Keratinocyte (primary cell): ENCODE measurements at regions not wholly inside any gene's neighbourhood (a gene's known extent, or its start where the extent isn't known, plus 50 kb on each side); places are given as distances from the start of the nearest gene placed in this dataset.

ENCODE experiments used
- DNase-seq: peaks from one replicate; pipeline ENCODE4 v3.0.0-alpha.2; 2011; ENCODE audit warnings: low read depth, missing footprints, low spot score
- FAIRE-seq: peaks from 2 replicates; lab custom pipeline; 2011; peaks lifted over from hg19 to GRCh38; lab: Jason Lieb, UNC
- H2AFZ ChIP-seq: 2 replicates; pipeline ENCODE4 v1.6.0; 2012; ENCODE audit warnings: low read length, control low read depth, inconsistent platforms; ENCODE audit not compliant: control insufficient read depth
- H3K27ac ChIP-seq: 2 replicates; pipeline ENCODE4 v1.5.1; 2011; ENCODE audit warnings: low read length; ENCODE audit not compliant: control insufficient read depth, insufficient read depth
- H3K27me3 ChIP-seq: 3 replicates; pipeline ENCODE4 v1.6.0; 2011; ENCODE audit warnings: low read length; ENCODE audit not compliant: control insufficient read depth, insufficient read depth; ENCODE audit errors: extremely low read depth
- H3K36me3 ChIP-seq, 2 experiments: 2 replicates in 1 of 2; 3 replicates in 1 of 2; pipeline ENCODE4 v1.5.1; 2011; ENCODE audit warnings: low read length in 2 of 2, mild to moderate bottlenecking in 1 of 2; ENCODE audit not compliant: control insufficient read depth in 2 of 2, insufficient read depth in 2 of 2; ENCODE audit errors: extremely low read depth in 1 of 2
- H3K4me1 ChIP-seq: 3 replicates; pipeline ENCODE4 v1.5.1; 2011; ENCODE audit warnings: low read length; ENCODE audit not compliant: control insufficient read depth, insufficient read depth; ENCODE audit errors: extremely low read depth
- H3K4me2 ChIP-seq: 3 replicates; pipeline ENCODE4 v1.6.0; 2011; ENCODE audit warnings: low read depth, low read length; ENCODE audit not compliant: control insufficient read depth, insufficient read depth; ENCODE audit errors: extremely low read depth
- H3K4me3 ChIP-seq, 3 experiments: fragments of 200-600 bp in 1 of 3; sonication (generic) in 1 of 3; 2 replicates in 2 of 3; 3 replicates in 1 of 3; pipeline ENCODE4 v1.5.1; 2011 to 2016; ENCODE audit warnings: low read length in 3 of 3, mild to moderate bottlenecking in 3 of 3, control low read depth in 2 of 3, inconsistent platforms in 1 of 3, low read depth in 1 of 3, mixed read lengths in 1 of 3, mixed run types in 1 of 3, moderate library complexity in 1 of 3; ENCODE audit not compliant: control insufficient read depth in 2 of 3, insufficient read depth in 2 of 3; ENCODE audit errors: extremely low read depth in 1 of 3
- H3K79me2 ChIP-seq: 2 replicates; pipeline ENCODE4 v1.6.0; 2012; ENCODE audit warnings: low read length; ENCODE audit not compliant: control insufficient read depth, insufficient read depth
- H3K9ac ChIP-seq: 3 replicates; pipeline ENCODE4 v1.6.0; 2011; ENCODE audit warnings: low read length; ENCODE audit not compliant: control insufficient read depth, insufficient read depth; ENCODE audit errors: extremely low read depth
- H3K9me1 ChIP-seq: 3 replicates; pipeline ENCODE4 v1.6.0; 2011; ENCODE audit warnings: low read length; ENCODE audit not compliant: control insufficient read depth, insufficient read depth; ENCODE audit errors: extremely low read depth
- H3K9me3 ChIP-seq: 2 replicates; pipeline ENCODE4 v1.5.1; 2012; ENCODE audit warnings: low read depth, low read length; ENCODE audit not compliant: control insufficient read depth
- H4K20me1 ChIP-seq: 3 replicates; pipeline ENCODE4 v1.6.0; 2011; ENCODE audit warnings: low read length; ENCODE audit not compliant: control insufficient read depth, insufficient read depth; ENCODE audit errors: extremely low read depth
- EZH2 ChIP-seq: IDR thresholded peaks from one replicate; pipeline ENCODE4 v1.6.1; 2012; ENCODE audit warnings: inconsistent platforms, mild to moderate bottlenecking, low read length, moderate library complexity
- dilution Hi-C: fragments of 300-500 bp; cut with MboI; formaldehyde crosslinking; loops from one replicate; pipeline ENCODE4 v1.7.0; 2020; ENCODE audit warnings: low sequenced_read_pairs; ENCODE audit not compliant: extremely low pct_ligation_motif_present
- TF ChIP-seq, protein P1 (sequence below), 3 experiments: IDR thresholded peaks in 1 of 3; conservative IDR thresholded peaks in 1 of 3; optimal IDR thresholded peaks in 1 of 3; 2 replicates in 2 of 3; 3 replicates in 1 of 3; pipeline versions ENCODE3 to v1.5.1; 2011; ENCODE audit warnings: low read length in 3 of 3, mild to moderate bottlenecking in 3 of 3, moderate library complexity in 2 of 3, control low read depth in 1 of 3, inconsistent platforms in 1 of 3; ENCODE audit not compliant: insufficient read depth in 2 of 3; ENCODE audit errors: extremely low read depth in 1 of 3

DNA sequence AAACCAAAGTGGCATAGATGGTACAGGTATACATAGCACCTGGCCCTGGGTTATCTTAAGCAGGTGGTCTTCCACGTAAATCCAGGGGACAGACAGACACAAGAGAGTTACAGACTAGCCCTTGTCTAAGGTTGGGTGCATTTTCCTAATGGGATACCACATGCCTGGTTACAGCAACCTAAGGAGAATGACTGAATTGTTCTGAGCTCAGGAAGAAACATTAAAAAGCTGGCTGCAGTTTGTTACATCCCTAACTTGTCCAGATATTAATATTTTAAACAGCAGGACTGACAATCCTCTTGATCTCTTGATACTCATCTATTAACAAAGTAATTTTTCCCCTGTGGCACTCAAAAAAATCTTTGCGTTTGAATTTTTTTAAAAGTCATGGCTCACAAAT is 102.2 kb upstream of the SERP2 start:
- FAIRE-seq = no peak
- dilution Hi-C loops = no loop called here

DNA sequence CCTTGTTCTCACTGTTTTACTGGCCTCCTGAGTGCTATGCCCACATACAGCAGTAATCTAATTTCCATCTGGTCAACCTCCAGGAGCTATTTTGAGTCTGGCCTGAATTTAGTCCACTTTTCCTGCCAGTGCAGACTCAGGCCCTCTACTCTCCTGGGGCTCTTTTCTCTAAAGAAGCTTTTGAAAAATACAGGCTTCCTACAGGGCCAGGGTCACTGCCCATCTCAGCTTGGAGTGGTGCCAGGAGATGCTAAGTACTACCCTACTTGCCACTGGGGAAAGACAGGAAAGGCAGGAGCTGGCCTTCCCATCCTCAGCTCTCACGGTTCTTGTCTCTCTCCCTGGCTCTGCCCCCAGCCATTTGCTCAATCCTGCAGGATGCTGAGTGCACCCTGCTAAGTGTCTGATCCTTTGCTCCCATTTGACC is 101.7 kb upstream of the SERP2 start:
- no peak for FAIRE-seq
- no peak overlapping the region for H3K27ac ChIP-seq
- no peak overlapping the region for H3K4me2 ChIP-seq
- H2AFZ ChIP-seq = no peak overlapping the region
- dilution Hi-C loops = no loop called here
- no peak overlapping the region for H3K9ac ChIP-seq
- peaks cover 23% of the 10 kb centered on the region for H3K4me1 ChIP-seq
- no peaks in the 10 kb centered on the region for H3K9me1 ChIP-seq
- no peak overlapping the region for H3K4me3 ChIP-seq
- H3K79me2 ChIP-seq = no peaks in the 10 kb centered on the region
- H3K9me3 ChIP-seq = no peaks in the 10 kb centered on the region
- no peaks in the 10 kb centered on the region for H3K27me3 ChIP-seq
- H4K20me1 ChIP-seq = no peaks in the 10 kb centered on the region
- DNase-seq = no peak
- H3K36me3 ChIP-seq = no peaks in the 10 kb centered on the region
- TF ChIP-seq, protein P1, sequence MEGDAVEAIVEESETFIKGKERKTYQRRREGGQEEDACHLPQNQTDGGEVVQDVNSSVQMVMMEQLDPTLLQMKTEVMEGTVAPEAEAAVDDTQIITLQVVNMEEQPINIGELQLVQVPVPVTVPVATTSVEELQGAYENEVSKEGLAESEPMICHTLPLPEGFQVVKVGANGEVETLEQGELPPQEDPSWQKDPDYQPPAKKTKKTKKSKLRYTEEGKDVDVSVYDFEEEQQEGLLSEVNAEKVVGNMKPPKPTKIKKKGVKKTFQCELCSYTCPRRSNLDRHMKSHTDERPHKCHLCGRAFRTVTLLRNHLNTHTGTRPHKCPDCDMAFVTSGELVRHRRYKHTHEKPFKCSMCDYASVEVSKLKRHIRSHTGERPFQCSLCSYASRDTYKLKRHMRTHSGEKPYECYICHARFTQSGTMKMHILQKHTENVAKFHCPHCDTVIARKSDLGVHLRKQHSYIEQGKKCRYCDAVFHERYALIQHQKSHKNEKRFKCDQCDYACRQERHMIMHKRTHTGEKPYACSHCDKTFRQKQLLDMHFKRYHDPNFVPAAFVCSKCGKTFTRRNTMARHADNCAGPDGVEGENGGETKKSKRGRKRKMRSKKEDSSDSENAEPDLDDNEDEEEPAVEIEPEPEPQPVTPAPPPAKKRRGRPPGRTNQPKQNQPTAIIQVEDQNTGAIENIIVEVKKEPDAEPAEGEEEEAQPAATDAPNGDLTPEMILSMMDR (optimal IDR thresholded peaks at IDR 0.05 in 1 of 3, IDR thresholded peaks at IDR 0.05 in 1 of 3, conservative IDR thresholded peaks at IDR 0.05 in 1 of 3; ENCODE audit: extremely low read depth in 1 of 3, insufficient read depth in 2 of 3, low read length in 3 of 3) = no peak
- TF ChIP-seq EZH2 = no peak

More for the DNA sequence above, 102.2 kb upstream of the SERP2 start:
- Histone ChIP-seq H3K79me2 (no peaks in the 10 kb centered on the region), H3K9me3 (no peaks in the 10 kb centered on the region), H3K9ac (no peak overlapping the region), H3K36me3 (no peaks in the 10 kb centered on the region), H3K9me1 (no peaks in the 10 kb centered on the region), H3K27ac (no peak overlapping the region), H4K20me1 (no peaks in the 10 kb centered on the region), H3K4me2 (no peak overlapping the region), H3K4me1 (peaks cover 23% of the 10 kb centered on the region), H3K27me3 (no peaks in the 10 kb centered on the region), H3K4me3 (no peak overlapping the region), H2AFZ (no peak overlapping the region)
- no peak for DNase-seq
- TF ChIP-seq, protein P1 (optimal IDR thresholded peaks at IDR 0.05 in 1 of 3, IDR thresholded peaks at IDR 0.05 in 1 of 3, conservative IDR thresholded peaks at IDR 0.05 in 1 of 3; ENCODE audit: extremely low read depth in 1 of 3, insufficient read depth in 2 of 3, low read length in 3 of 3) = no peak
- TF ChIP-seq EZH2 = no peak
